ENCODE measurements at regions not wholly inside any gene's neighbourhood (a gene's known extent, or its start where the extent isn't known, plus 50 kb on each side); places are given as distances from the start of the nearest gene placed in this dataset.

- Mint-ChIP-seq H3K27ac (ENCODE audit: unreplicated experiment) (no peak overlapping the region), H3K4me3 (ENCODE audit: unreplicated experiment) (no peak overlapping the region), H3K9me3 (ENCODE audit: unreplicated experiment) (no peaks in the 10 kb centered on the region), H3K27me3 (ENCODE audit: unreplicated experiment) (peaks cover 2% of the 10 kb centered on the region), H3K36me3 (ENCODE audit: unreplicated experiment) (no peaks in the 10 kb centered on the region), H3K4me1 (ENCODE audit: low read depth, unreplicated experiment) (peaks cover 6% of the 10 kb centered on the region)
- no peak for TF ChIP-seq CTCF (IDR thresholded peaks at IDR 0.05; ENCODE audit: partially characterized antibody, unreplicated experiment)
- no peak for DNase-seq
Measured at GRCh38 chr5:126351153-126351552, 72.1 kb upstream of the GRAMD2B start.

GRCh38 chr5:126354012-126354857 is 69.0 kb upstream of the GRAMD2B start:
- DNase-seq: no peak
- Mint-ChIP-seq H3K27ac (ENCODE audit: unreplicated experiment) (no peak overlapping the region), H3K4me3 (ENCODE audit: unreplicated experiment) (no peak overlapping the region), H3K27me3 (ENCODE audit: unreplicated experiment) (peaks cover 2% of the 10 kb centered on the region), H3K4me1 (ENCODE audit: low read depth, unreplicated experiment) (peaks cover 5% of the 10 kb centered on the region), H3K9me3 (ENCODE audit: unreplicated experiment) (no peaks in the 10 kb centered on the region), H3K36me3 (ENCODE audit: unreplicated experiment) (no peaks in the 10 kb centered on the region)
- no peak for TF ChIP-seq CTCF (IDR thresholded peaks at IDR 0.05; ENCODE audit: partially characterized antibody, unreplicated experiment)

- no peak overlapping the region for H3K27ac Mint-ChIP-seq (ENCODE audit: unreplicated experiment)
- no peaks in the 10 kb centered on the region for H3K9me3 Mint-ChIP-seq (ENCODE audit: unreplicated experiment)
- H3K36me3 Mint-ChIP-seq (ENCODE audit: unreplicated experiment): no peaks in the 10 kb centered on the region
- DNase-seq: no peak
- H3K4me3 Mint-ChIP-seq (ENCODE audit: unreplicated experiment): no peak overlapping the region
- peaks cover 2% of the 10 kb centered on the region for H3K27me3 Mint-ChIP-seq (ENCODE audit: unreplicated experiment)
- H3K4me1 Mint-ChIP-seq (ENCODE audit: low read depth, unreplicated experiment): peaks cover 2% of the 10 kb centered on the region
- no peak for TF ChIP-seq CTCF (IDR thresholded peaks at IDR 0.05; ENCODE audit: partially characterized antibody, unreplicated experiment)
Measured at GRCh38 chr5:126354858-126355731, 68.1 kb upstream of the GRAMD2B start.

DNA sequence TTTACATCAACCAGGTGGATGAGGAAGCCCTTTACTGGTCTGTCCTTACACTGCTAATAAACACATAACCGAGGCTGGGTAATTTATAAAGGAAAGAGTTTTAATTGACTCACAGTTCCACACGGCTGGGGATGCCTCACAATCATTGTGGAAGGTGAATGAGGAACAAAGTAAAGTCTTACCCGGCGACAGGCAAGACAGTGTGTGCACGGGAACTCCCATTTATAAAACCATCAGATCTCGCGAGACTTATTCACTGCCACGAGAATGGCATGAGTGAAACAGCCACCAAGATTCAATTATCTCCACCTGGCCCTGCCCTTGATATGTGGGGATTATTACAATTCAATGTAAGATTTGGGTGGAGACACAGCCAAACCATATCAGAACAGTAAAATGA is 67.3 kb upstream of the GRAMD2B start:
- peaks cover 2% of the 10 kb centered on the region for H3K4me1 Mint-ChIP-seq (ENCODE audit: low read depth, unreplicated experiment)
- no peak for DNase-seq
- no peak overlapping the region for H3K27ac Mint-ChIP-seq (ENCODE audit: unreplicated experiment)
- H3K9me3 Mint-ChIP-seq (ENCODE audit: unreplicated experiment): no peaks in the 10 kb centered on the region
- H3K4me3 Mint-ChIP-seq (ENCODE audit: unreplicated experiment): no peak overlapping the region
- H3K27me3 Mint-ChIP-seq (ENCODE audit: unreplicated experiment): peaks cover 2% of the 10 kb centered on the region
- H3K36me3 Mint-ChIP-seq (ENCODE audit: unreplicated experiment): no peaks in the 10 kb centered on the region
- no peak for TF ChIP-seq CTCF (IDR thresholded peaks at IDR 0.05; ENCODE audit: partially characterized antibody, unreplicated experiment)

All from glutamatergic neuron (in vitro differentiated cells).